CD8-positive, alpha-beta memory T cell (primary cell): ENCODE measurements at regions not wholly inside any gene's neighbourhood (a gene's known extent, or its start where the extent isn't known, plus 50 kb on each side); places are given as distances from the start of the nearest gene placed in this dataset.
"Not testable (repeated sequence)": the region's sequence is repeated elsewhere in the genome, so short reads cannot be mapped to it uniquely, and the experiment has no call there.

ENCODE experiments used
- CTCF ChIA-PET: fragments of 350-600 bp; sonication (Branson Sonifier 250); formaldehyde crosslinking; loops from one replicate; lab custom pipeline; 2021; ENCODE audit warnings: antibody characterized with exemption; lab: Charles Lee
- POLR2A ChIA-PET: fragments of 350-600 bp; sonication (Branson Sonifier 250); formaldehyde crosslinking; loops from one replicate; lab custom pipeline; 2021; ENCODE audit warnings: antibody characterized with exemption; lab: Charles Lee
- DNase-seq, 5 donors: peaks; one replicate each; pipeline versions ENCODE4 v3.0.0 to v3.0.0-alpha.2; 2020 to 2022; ENCODE audit warnings: mixed read lengths in 1 of 5
- H3K27ac ChIP-seq: one replicate; pipeline ENCODE4 v1.7.0; 2013; ENCODE audit warnings: low read depth, mild to moderate bottlenecking, low read length, moderate library complexity
- H3K27me3 ChIP-seq: 2 replicates; pipeline ENCODE4 v1.7.0; 2013; ENCODE audit warnings: low read length, mild to moderate bottlenecking; ENCODE audit not compliant: insufficient read depth, poor library complexity, severe bottlenecking
- H3K36me3 ChIP-seq: 2 replicates; pipeline ENCODE4 v1.7.0; 2013; ENCODE audit warnings: mild to moderate bottlenecking, low read length, moderate library complexity; ENCODE audit not compliant: insufficient read depth
- H3K4me1 ChIP-seq: 2 replicates; pipeline ENCODE4 v1.7.0; 2013; ENCODE audit warnings: mild to moderate bottlenecking, low read length, moderate library complexity; ENCODE audit not compliant: insufficient read depth
- H3K4me3 ChIP-seq: 2 replicates; pipeline ENCODE4 v1.7.0; 2013; ENCODE audit warnings: mild to moderate bottlenecking, low read length
- H3K9me3 ChIP-seq: 2 replicates; pipeline ENCODE4 v1.7.0; 2013; ENCODE audit warnings: mild to moderate bottlenecking, low read length
- H3K27ac Mint-ChIP-seq, 8 donors: one replicate each; pipeline ENCODE4 v1.8.0; 2020 to 2021; ENCODE audit warnings: mixed read lengths in 8 of 8, mild to moderate bottlenecking in 6 of 8, inconsistent platforms in 3 of 8, moderate library complexity in 3 of 8
- H3K27me3 Mint-ChIP-seq, 2 donors: one replicate each; pipeline ENCODE4 v1.8.0; 2020 to 2021; ENCODE audit warnings: mixed read lengths in 2 of 2, mild to moderate bottlenecking in 1 of 2, moderate library complexity in 1 of 2
- H3K36me3 Mint-ChIP-seq, 3 donors: one replicate each; pipeline ENCODE4 v1.8.0; 2020 to 2021; ENCODE audit warnings: mixed read lengths in 3 of 3, inconsistent platforms in 1 of 3, mild to moderate bottlenecking in 1 of 3
- H3K4me1 Mint-ChIP-seq, 3 donors: one replicate each; pipeline ENCODE4 v1.8.0; 2020 to 2021; ENCODE audit warnings: mixed read lengths in 3 of 3, inconsistent platforms in 1 of 3, mild to moderate bottlenecking in 1 of 3
- H3K4me3 Mint-ChIP-seq, 7 donors: one replicate each; pipeline ENCODE4 v1.8.0; 2020 to 2021; ENCODE audit warnings: mixed read lengths in 7 of 7, mild to moderate bottlenecking in 6 of 7, moderate library complexity in 4 of 7, inconsistent platforms in 2 of 7
- H3K9me3 Mint-ChIP-seq, 5 donors: one replicate each; pipeline ENCODE4 v1.8.0; 2020 to 2022; ENCODE audit warnings: mixed read lengths in 5 of 5, mild to moderate bottlenecking in 3 of 5, moderate library complexity in 2 of 5, inconsistent platforms in 1 of 5

GRCh38 chr6:168170841-168171601 lies 92.0 kb upstream of the FRMD1 start:
- no peaks in the 10 kb centered on the region for H3K9me3 ChIP-seq
- Mint-ChIP-seq H3K36me3 (no peaks in the 10 kb centered on the region), H3K27ac (no peak overlapping the region), H3K27me3 (no peaks in the 10 kb centered on the region), H3K4me1 (peaks cover 0 to 9% (median 0%) of the 10 kb centered on the region in 3 donors), H3K9me3 (peaks cover 0 to 1% (median 0%) of the 10 kb centered on the region in 5 donors), H3K4me3 (no peak overlapping the region)
- no peaks in the 10 kb centered on the region for H3K36me3 ChIP-seq
- ChIA-PET POLR2A (no interaction called here), CTCF (no interaction called here)
- DNase-seq = no peak
- H3K4me1 ChIP-seq = no peaks in the 10 kb centered on the region
- H3K4me3 ChIP-seq = no peak overlapping the region
- no peaks in the 10 kb centered on the region for H3K27me3 ChIP-seq
- no peak overlapping the region for H3K27ac ChIP-seq

GRCh38 chr6:168169624-168170023 lies 90.6 kb upstream of the FRMD1 start:
- no peak overlapping the region for H3K27ac ChIP-seq
- Mint-ChIP-seq H3K9me3 (peaks cover 0 to 1% (median 0%) of the 10 kb centered on the region in 5 donors), H3K27me3 (peaks cover 0 to under 1% of the 10 kb centered on the region in 2 donors), H3K27ac (no peak overlapping the region), H3K4me3 (no peak overlapping the region), H3K36me3 (no peaks in the 10 kb centered on the region), H3K4me1 (peaks cover 0 to 9% (median 0%) of the 10 kb centered on the region in 3 donors)
- POLR2A ChIA-PET = no interaction called here
- no peak overlapping the region for H3K4me3 ChIP-seq
- H3K9me3 ChIP-seq = no peaks in the 10 kb centered on the region
- H3K4me1 ChIP-seq = no peaks in the 10 kb centered on the region
- H3K27me3 ChIP-seq = no peaks in the 10 kb centered on the region
- no peak for DNase-seq
- H3K36me3 ChIP-seq = no peaks in the 10 kb centered on the region
- CTCF ChIA-PET = no interaction called here

DNA sequence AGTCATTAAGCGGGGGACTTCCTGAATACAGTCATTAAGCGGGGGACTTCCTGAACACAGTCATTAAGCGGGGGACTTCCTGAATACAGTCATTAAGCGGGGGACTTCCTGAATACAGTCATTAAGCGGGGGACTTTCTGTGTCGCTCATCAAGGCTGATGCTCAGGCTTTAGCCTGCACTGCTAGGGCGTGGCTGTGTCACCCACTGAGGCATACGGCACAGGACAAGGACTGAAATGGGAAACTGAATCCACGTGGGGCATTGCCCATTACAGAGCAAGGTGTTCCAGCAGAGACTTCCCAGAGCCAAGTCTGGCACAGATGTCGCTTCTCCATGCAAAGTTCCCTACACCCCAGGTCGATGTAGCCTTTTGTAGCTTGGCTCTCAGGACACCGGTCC lies 89.9 kb upstream of the FRMD1 start:
- H3K27ac ChIP-seq, H3K27ac Mint-ChIP-seq, H3K4me1 ChIP-seq, H3K27me3 ChIP-seq, H3K4me3 ChIP-seq, H3K4me3 Mint-ChIP-seq, H3K9me3 Mint-ChIP-seq, H3K4me1 Mint-ChIP-seq, H3K9me3 ChIP-seq, H3K27me3 Mint-ChIP-seq, CTCF ChIA-PET, H3K36me3 ChIP-seq, DNase-seq, H3K36me3 Mint-ChIP-seq, POLR2A ChIA-PET: not testable (repeated sequence)

DNA sequence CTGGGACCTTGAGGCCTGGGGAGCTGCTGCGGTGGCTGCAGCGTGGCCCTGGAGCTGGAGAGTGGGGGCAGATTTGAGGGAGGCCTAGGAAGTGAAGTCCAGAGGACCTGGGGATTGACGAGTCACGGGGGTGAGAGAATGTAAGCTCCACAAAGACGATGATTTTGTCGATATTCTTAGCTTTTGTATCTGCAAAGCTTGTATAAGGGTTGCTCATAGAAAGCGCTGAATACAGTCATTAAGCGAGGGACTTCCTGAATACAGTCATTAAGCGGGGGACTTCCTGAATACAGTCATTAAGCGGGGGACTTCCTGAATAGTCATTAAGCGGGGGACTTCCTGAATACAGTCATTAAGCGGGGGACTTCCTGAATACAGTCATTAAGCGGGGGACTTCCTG lies 89.3 kb upstream of the FRMD1 start:
- H3K4me1 ChIP-seq = not testable (repeated sequence)

GRCh38 chr6:168167431-168168315 lies 88.7 kb upstream of the FRMD1 start:
- DNase-seq = no peak
- no peak overlapping the region for H3K4me3 Mint-ChIP-seq

More for the DNA sequence above, 89.3 kb upstream of the FRMD1 start:
- CTCF ChIA-PET, H3K27me3 Mint-ChIP-seq, POLR2A ChIA-PET, H3K36me3 Mint-ChIP-seq, H3K9me3 Mint-ChIP-seq, DNase-seq, H3K36me3 ChIP-seq, H3K4me1 Mint-ChIP-seq, H3K4me3 Mint-ChIP-seq, H3K9me3 ChIP-seq, H3K27me3 ChIP-seq, H3K27ac ChIP-seq, H3K4me3 ChIP-seq: not testable (repeated sequence)
- H3K27ac Mint-ChIP-seq = peak overlapping the region in 2 of 8 donors; percentile 48 to 70

GRCh38 chr6:168166627-168167026 lies 87.6 kb upstream of the FRMD1 start:
- H3K9me3 ChIP-seq = no peaks in the 10 kb centered on the region
- Mint-ChIP-seq H3K9me3 (peaks cover 0 to 1% (median 0%) of the 10 kb centered on the region in 5 donors), H3K27ac (no peak overlapping the region), H3K36me3 (no peaks in the 10 kb centered on the region), H3K4me1 (peaks cover 0 to 9% (median 0%) of the 10 kb centered on the region in 3 donors), H3K27me3 (peaks cover 4 to 5% of the 10 kb centered on the region in 2 donors), H3K4me3 (no peak overlapping the region)
- ChIA-PET POLR2A (no interaction called here), CTCF (no interaction called here)
- DNase-seq = no peak
- no peak overlapping the region for H3K4me3 ChIP-seq
- no peaks in the 10 kb centered on the region for H3K36me3 ChIP-seq
- no peaks in the 10 kb centered on the region for H3K4me1 ChIP-seq
- H3K27ac ChIP-seq = no peak overlapping the region
- no peaks in the 10 kb centered on the region for H3K27me3 ChIP-seq

More at GRCh38 chr6:168167431-168168315, 88.7 kb upstream of the FRMD1 start:
- Histone ChIP-seq H3K27ac (no peak overlapping the region), H3K9me3 (no peaks in the 10 kb centered on the region), H3K4me3 (no peak overlapping the region), H3K4me1 (no peaks in the 10 kb centered on the region), H3K27me3 (no peaks in the 10 kb centered on the region), H3K36me3 (no peaks in the 10 kb centered on the region)
- Mint-ChIP-seq H3K9me3 (peaks cover 0 to 1% (median 0%) of the 10 kb centered on the region in 5 donors), H3K27ac (peak overlapping the region in 2 of 8 donors; percentile 48 to 70), H3K4me1 (peaks cover 0 to 9% (median 0%) of the 10 kb centered on the region in 3 donors), H3K27me3 (peaks cover 3 to 4% of the 10 kb centered on the region in 2 donors), H3K36me3 (no peaks in the 10 kb centered on the region)
- CTCF ChIA-PET = no interaction called here
- POLR2A ChIA-PET = no interaction called here

DNA sequence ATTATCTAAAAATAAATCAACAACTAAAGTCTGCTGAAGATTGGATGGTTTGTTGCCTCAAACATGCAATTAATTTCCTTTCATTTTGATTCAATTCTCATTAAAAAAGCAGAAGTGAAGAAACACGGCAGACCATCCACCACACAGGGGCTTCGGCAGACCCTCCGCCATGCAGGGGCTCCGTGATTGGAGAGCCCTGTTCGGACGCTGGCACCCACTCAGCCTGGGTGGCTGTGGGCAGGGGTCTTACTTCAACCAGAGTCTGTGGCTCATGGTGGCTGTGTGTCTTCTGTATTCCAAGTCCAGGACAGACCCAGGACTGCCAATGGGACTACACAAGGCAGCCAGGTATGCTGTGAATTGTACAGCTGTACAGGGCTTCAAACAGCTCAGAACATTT lies 86.9 kb upstream of the FRMD1 start:
- H3K4me1 ChIP-seq = no peaks in the 10 kb centered on the region
- no peak overlapping the region for H3K4me3 ChIP-seq
- no peaks in the 10 kb centered on the region for H3K36me3 ChIP-seq
- no peak for DNase-seq
- H3K4me3 Mint-ChIP-seq = no peak overlapping the region
- ChIA-PET CTCF (no interaction called here), POLR2A (no interaction called here)
- H3K27me3 Mint-ChIP-seq = peaks cover 4 to 5% of the 10 kb centered on the region in 2 donors
- no peaks in the 10 kb centered on the region for H3K27me3 ChIP-seq
- no peak overlapping the region for H3K27ac ChIP-seq
- H3K36me3 Mint-ChIP-seq = no peaks in the 10 kb centered on the region
- H3K9me3 ChIP-seq = no peaks in the 10 kb centered on the region
- peaks cover 0 to 1% (median 0%) of the 10 kb centered on the region in 5 donors for H3K9me3 Mint-ChIP-seq
- peaks cover 0 to 9% (median 0%) of the 10 kb centered on the region in 3 donors for H3K4me1 Mint-ChIP-seq
- no peak overlapping the region for H3K27ac Mint-ChIP-seq

- Mint-ChIP-seq H3K9me3 (peaks cover 0 to 1% (median 0%) of the 10 kb centered on the region in 5 donors), H3K36me3 (no peaks in the 10 kb centered on the region), H3K27ac (no peak overlapping the region), H3K27me3 (peaks cover 4 to 5% of the 10 kb centered on the region in 2 donors), H3K4me1 (peaks cover 0 to 9% (median 0%) of the 10 kb centered on the region in 3 donors), H3K4me3 (no peak overlapping the region)
- H3K27ac ChIP-seq = no peak overlapping the region
- ChIA-PET CTCF (no interaction called here), POLR2A (no interaction called here)
- no peaks in the 10 kb centered on the region for H3K9me3 ChIP-seq
- H3K4me3 ChIP-seq = no peak overlapping the region
- no peaks in the 10 kb centered on the region for H3K4me1 ChIP-seq
- no peak for DNase-seq
- no peaks in the 10 kb centered on the region for H3K27me3 ChIP-seq
- no peaks in the 10 kb centered on the region for H3K36me3 ChIP-seq
Measured at GRCh38 chr6:168165373-168165772, 86.4 kb upstream of the FRMD1 start.
